ENCODE measurements at regions not wholly inside any gene's neighbourhood (a gene's known extent, or its start where the extent isn't known, plus 50 kb on each side); places are given as distances from the start of the nearest gene placed in this dataset.

DNA sequence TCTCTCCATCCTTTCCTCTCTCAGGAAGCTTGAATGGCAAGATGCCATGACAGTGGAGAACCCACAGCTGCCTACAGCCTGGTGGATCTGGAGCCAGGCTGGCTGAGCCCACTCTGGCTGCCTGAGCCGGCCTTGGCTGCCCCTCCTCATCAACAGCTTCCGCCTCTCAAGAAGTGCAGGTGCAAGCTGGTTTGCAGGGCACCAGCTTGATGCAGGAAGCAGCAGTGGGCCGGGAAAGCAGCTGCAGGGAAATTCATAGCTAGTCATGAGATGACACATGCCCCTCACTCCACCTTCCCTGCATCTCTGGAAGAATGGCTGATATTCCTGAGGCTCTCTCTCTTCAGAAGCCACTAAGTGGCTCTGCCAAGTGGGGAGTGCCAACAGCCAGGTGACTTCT, 289.1 kb downstream of the RPS29 start:
- no peak overlapping the region for H3K4me3 Mint-ChIP-seq
- no peak overlapping the region for H3K27ac Mint-ChIP-seq
- H3K27me3 Mint-ChIP-seq (ENCODE audit: low read depth) = peaks cover 20% of the 10 kb centered on the region
- DNase-seq (ENCODE audit: low spot score in 2 of 2, unreplicated experiment in 2 of 2) = no peak
- H3K9me3 Mint-ChIP-seq = no peaks in the 10 kb centered on the region
- H3K4me1 Mint-ChIP-seq = no peaks in the 10 kb centered on the region
- H3K36me3 Mint-ChIP-seq = no peaks in the 10 kb centered on the region
- TF ChIP-seq, protein P1, sequence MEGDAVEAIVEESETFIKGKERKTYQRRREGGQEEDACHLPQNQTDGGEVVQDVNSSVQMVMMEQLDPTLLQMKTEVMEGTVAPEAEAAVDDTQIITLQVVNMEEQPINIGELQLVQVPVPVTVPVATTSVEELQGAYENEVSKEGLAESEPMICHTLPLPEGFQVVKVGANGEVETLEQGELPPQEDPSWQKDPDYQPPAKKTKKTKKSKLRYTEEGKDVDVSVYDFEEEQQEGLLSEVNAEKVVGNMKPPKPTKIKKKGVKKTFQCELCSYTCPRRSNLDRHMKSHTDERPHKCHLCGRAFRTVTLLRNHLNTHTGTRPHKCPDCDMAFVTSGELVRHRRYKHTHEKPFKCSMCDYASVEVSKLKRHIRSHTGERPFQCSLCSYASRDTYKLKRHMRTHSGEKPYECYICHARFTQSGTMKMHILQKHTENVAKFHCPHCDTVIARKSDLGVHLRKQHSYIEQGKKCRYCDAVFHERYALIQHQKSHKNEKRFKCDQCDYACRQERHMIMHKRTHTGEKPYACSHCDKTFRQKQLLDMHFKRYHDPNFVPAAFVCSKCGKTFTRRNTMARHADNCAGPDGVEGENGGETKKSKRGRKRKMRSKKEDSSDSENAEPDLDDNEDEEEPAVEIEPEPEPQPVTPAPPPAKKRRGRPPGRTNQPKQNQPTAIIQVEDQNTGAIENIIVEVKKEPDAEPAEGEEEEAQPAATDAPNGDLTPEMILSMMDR (IDR thresholded peaks at IDR 0.05; ENCODE audit: unreplicated experiment) = no peak

DNA sequence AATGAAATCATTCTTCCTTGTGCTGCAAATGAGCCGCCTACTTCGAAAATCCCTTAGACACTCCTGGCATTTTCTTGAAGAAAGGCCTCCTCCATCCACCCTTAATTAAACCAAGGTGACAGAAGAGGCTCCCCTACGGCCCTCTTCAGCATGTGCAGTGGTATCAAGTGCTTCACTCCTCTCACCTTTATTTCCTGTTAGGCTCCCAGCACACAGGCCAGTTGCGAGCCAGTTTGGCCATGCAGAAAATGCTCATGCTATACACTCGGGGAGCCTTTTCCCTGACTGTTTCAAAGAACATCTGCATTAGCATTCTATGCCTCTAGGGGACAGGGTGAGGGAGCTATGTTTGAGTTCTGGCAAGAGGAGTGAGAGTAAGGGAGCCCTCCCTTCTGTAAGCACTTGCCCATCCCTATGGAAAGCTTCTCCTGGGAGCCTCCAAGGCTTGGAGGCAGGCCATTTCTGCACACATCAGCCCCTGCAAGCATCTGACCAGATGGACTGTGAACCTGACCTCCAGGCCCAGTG, 291.5 kb downstream of the RPS29 start:
- TF ChIP-seq, protein P1 (IDR thresholded peaks at IDR 0.05; ENCODE audit: unreplicated experiment) = no peak
- no peaks in the 10 kb centered on the region for H3K36me3 Mint-ChIP-seq
- H3K4me1 Mint-ChIP-seq = no peaks in the 10 kb centered on the region
- H3K27ac Mint-ChIP-seq = no peak overlapping the region
- no peak overlapping the region for H3K4me3 Mint-ChIP-seq
- no peaks in the 10 kb centered on the region for H3K9me3 Mint-ChIP-seq
- DNase-seq (ENCODE audit: low spot score in 2 of 2, unreplicated experiment in 2 of 2) = no peak
- H3K27me3 Mint-ChIP-seq (ENCODE audit: low read depth) = peaks cover 23% of the 10 kb centered on the region

DNA sequence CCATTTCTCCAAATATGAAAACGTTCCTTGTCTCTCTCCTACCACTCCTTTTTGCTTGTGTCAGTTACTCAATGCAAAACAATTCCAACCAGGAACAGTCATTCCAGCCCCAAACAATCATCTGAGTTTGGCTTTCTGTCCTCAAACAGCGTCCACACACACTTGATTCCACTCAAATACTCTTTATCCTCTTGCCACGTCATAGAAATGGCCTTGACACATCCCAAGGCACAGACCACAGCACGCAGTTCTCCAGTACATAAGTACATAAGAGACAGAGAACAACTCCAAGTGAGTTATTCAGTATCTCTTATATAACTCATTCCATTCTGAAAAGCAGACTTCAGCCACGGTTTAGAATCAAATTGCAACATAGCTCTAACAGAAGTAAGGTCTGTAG, 299.2 kb downstream of the RPS29 start:
- H3K27me3 Mint-ChIP-seq (ENCODE audit: low read depth) = peaks cover 33% of the 10 kb centered on the region
- no peak for DNase-seq (ENCODE audit: low spot score in 2 of 2, unreplicated experiment in 2 of 2)
- no peaks in the 10 kb centered on the region for H3K36me3 Mint-ChIP-seq
- TF ChIP-seq, protein P1 (IDR thresholded peaks at IDR 0.05; ENCODE audit: unreplicated experiment) = no peak
- no peak overlapping the region for H3K27ac Mint-ChIP-seq
- H3K9me3 Mint-ChIP-seq = no peaks in the 10 kb centered on the region
- H3K4me1 Mint-ChIP-seq = no peaks in the 10 kb centered on the region
- no peak overlapping the region for H3K4me3 Mint-ChIP-seq

DNA sequence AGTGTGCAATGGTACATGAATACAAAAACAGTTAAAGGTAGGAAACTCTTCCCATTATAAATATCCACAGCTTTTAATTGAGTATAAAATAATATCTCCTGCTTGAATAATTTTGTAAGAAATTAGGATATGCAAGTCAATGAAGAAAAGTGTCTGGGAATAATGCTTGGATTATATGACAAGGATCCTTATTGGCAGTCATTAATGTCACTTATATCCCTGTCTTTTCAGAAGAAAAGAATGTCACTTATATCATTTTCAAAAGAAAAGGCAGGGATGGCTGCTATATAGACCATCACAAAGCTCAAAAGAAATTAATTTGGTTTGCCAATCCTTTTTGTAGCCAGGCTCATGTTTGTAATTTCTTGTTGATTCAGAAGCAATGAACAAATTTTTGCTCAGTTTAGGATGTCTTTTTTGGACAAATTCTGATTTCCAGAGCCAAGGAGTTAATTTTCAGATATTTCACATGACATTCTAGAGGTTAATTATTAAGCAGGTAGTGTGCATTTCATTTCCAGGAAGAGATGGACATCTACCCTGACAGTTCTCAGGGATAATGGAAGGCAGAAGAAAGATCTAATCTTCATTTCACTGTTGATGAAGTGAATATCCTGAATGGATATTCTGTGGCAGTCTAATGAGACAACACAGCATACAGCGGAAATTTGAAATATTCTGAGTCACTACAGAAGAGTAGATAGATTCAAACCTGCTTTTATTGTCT, 299.8 kb downstream of the RPS29 start:
- no peaks in the 10 kb centered on the region for H3K36me3 Mint-ChIP-seq
- H3K9me3 Mint-ChIP-seq = no peaks in the 10 kb centered on the region
- DNase-seq (ENCODE audit: low spot score in 2 of 2, unreplicated experiment in 2 of 2) = no peak
- no peak overlapping the region for H3K27ac Mint-ChIP-seq
- H3K27me3 Mint-ChIP-seq (ENCODE audit: low read depth) = peaks cover 33% of the 10 kb centered on the region
- H3K4me1 Mint-ChIP-seq = no peaks in the 10 kb centered on the region
- no peak overlapping the region for H3K4me3 Mint-ChIP-seq
- TF ChIP-seq, protein P1 (IDR thresholded peaks at IDR 0.05; ENCODE audit: unreplicated experiment) = no peak

DNA sequence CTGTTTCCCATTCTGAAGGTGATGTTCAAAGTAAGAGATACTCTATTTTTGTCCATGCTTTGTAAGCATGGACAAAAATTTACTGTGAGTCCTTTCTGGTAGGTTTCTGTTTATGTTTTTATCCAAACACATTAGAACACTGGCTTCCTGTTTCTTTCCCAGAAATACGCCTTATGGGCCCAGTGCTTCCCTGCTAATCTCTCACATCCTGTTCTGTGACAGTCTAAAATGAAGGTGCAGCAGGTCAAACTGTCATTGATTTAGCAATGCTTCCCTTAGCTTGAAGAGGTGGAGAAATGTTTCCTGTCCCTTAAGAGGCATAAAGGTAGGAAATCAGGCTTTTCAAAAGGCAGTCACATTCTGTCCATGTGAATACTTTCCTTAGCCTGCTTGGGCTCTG, 305.6 kb downstream of the RPS29 start:
- TF ChIP-seq, protein P1 (IDR thresholded peaks at IDR 0.05; ENCODE audit: unreplicated experiment) = no peak
- H3K27me3 Mint-ChIP-seq (ENCODE audit: low read depth) = peaks cover 7% of the 10 kb centered on the region

More for the DNA sequence above, 305.6 kb downstream of the RPS29 start:
- no peak for DNase-seq (ENCODE audit: low spot score in 2 of 2, unreplicated experiment in 2 of 2)
- Mint-ChIP-seq H3K36me3 (no peaks in the 10 kb centered on the region), H3K4me3 (no peak overlapping the region), H3K4me1 (no peaks in the 10 kb centered on the region), H3K9me3 (peaks cover 6% of the 10 kb centered on the region), H3K27ac (no peak overlapping the region)
